ENCODE measurements at regions not wholly inside any gene's neighbourhood (a gene's known extent, or its start where the extent isn't known, plus 50 kb on each side); places are given as distances from the start of the nearest gene placed in this dataset.
"Not testable (repeated sequence)": the region's sequence is repeated elsewhere in the genome, so short reads cannot be mapped to it uniquely, and the experiment has no call there.

DNA sequence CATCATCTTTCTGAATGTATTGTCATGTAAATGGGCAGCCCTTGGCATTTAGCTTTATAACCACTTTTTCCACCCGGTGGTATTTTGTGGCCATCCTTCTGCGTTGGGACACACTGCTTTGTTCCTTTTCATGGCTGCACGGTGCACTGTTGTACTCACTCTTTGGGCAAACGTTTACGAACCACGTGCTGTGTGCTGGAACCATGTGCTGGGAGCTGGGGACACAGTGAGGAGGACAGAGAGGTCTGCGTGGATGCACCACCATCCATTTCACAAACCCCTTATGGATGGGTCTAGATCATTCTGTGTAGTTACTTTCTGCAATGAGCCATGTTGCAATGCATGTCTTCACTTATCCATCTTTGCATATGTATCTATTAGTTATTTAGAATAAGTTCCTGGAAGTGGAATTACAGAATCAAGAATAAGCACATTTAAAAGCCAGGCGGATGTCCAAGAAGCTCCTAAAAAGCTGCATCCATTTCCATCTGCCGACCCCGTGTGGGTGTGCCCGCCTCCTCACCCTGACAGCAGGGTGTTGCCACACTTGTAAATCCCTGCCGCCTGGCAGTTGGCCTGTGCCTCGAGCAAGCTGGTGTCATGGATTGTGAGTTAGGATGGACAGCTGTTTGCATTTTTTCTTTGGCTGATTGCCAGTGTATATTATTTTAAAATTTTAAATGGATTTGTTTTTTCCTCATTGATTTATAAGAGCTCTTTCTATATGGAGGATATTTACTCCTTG is 183.8 kb downstream of the LAT start:
- TF ChIP-seq, protein P1, sequence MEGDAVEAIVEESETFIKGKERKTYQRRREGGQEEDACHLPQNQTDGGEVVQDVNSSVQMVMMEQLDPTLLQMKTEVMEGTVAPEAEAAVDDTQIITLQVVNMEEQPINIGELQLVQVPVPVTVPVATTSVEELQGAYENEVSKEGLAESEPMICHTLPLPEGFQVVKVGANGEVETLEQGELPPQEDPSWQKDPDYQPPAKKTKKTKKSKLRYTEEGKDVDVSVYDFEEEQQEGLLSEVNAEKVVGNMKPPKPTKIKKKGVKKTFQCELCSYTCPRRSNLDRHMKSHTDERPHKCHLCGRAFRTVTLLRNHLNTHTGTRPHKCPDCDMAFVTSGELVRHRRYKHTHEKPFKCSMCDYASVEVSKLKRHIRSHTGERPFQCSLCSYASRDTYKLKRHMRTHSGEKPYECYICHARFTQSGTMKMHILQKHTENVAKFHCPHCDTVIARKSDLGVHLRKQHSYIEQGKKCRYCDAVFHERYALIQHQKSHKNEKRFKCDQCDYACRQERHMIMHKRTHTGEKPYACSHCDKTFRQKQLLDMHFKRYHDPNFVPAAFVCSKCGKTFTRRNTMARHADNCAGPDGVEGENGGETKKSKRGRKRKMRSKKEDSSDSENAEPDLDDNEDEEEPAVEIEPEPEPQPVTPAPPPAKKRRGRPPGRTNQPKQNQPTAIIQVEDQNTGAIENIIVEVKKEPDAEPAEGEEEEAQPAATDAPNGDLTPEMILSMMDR (IDR thresholded peaks at IDR 0.05), result not testable (repeated sequence)
- not testable (repeated sequence) for TF ChIP-seq POLR2A, POLR2AphosphoS5 (IDR thresholded peaks at IDR 0.05)

Measured in breast epithelium (tissue), 3 donors.